Stimulated activated CD8-positive, alpha-beta memory T cell treated with anti-CD3 and anti-CD28 coated beads, Interleukin-7, amount 100 ng/mL, for 4 hours (primary cell): ENCODE measurements at regions not wholly inside any gene's neighbourhood (a gene's known extent, or its start where the extent isn't known, plus 50 kb on each side); places are given as distances from the start of the nearest gene placed in this dataset.
"Not testable (repeated sequence)": the region's sequence is repeated elsewhere in the genome, so short reads cannot be mapped to it uniquely, and the experiment has no call there.

Experiments used
- DNase-seq, 2 donors: peaks; one replicate each; pipeline ENCODE4 v3.0.0-alpha.2; 2020; ENCODE audit warnings: low read depth in 2 of 2

GRCh38 chr3:125645616-125646015 is 50.3 kb upstream of the OSBPL11 start:
- no peak for DNase-seq

- DNase-seq = no peak
Measured at GRCh38 chr3:125646581-125646980, 51.3 kb upstream of the OSBPL11 start.

- DNase-seq = no peak
Measured at GRCh38 chr3:125647318-125648014, 52.2 kb upstream of the OSBPL11 start.

- DNase-seq = no peak
Measured at GRCh38 chr3:125651244-125651643, 55.9 kb upstream of the OSBPL11 start.

GRCh38 chr3:125652349-125652748 is 57.1 kb upstream of the OSBPL11 start:
- DNase-seq = no peak

- DNase-seq = no peak
Measured at GRCh38 chr3:125654526-125654925, 59.2 kb upstream of the OSBPL11 start.

- no peak for DNase-seq
Measured at GRCh38 chr3:125662675-125663074, 67.4 kb upstream of the OSBPL11 start.

GRCh38 chr3:125670352-125670751 is 75.1 kb upstream of the OSBPL11 start:
- no peak for DNase-seq

- no peak for DNase-seq
Measured at GRCh38 chr3:125670945-125671344, 75.6 kb upstream of the OSBPL11 start.

GRCh38 chr3:125671461-125672243 is 76.4 kb upstream of the OSBPL11 start:
- no peak for DNase-seq

GRCh38 chr3:125675791-125676190 is 80.5 kb upstream of the OSBPL11 start:
- no peak for DNase-seq

GRCh38 chr3:125679258-125679657 is 84.0 kb upstream of the OSBPL11 start:
- no peak for DNase-seq

- no peak for DNase-seq
Measured at GRCh38 chr3:125681146-125681545, 85.8 kb upstream of the OSBPL11 start.

GRCh38 chr3:125681906-125682305 is 86.6 kb upstream of the OSBPL11 start:
- not testable (repeated sequence) for DNase-seq

GRCh38 chr3:125682610-125683009 is 87.3 kb upstream of the OSBPL11 start:
- DNase-seq = not testable (repeated sequence)

- DNase-seq = no peak
Measured at GRCh38 chr3:125683067-125683829, 88.0 kb upstream of the OSBPL11 start.

- DNase-seq = no peak
Measured at GRCh38 chr3:125684199-125684598, 88.9 kb upstream of the OSBPL11 start.

GRCh38 chr3:125685741-125686140 is 90.4 kb upstream of the OSBPL11 start:
- not testable (repeated sequence) for DNase-seq

- no peak for DNase-seq
Measured at GRCh38 chr3:125692361-125692760, 97.1 kb upstream of the OSBPL11 start.

GRCh38 chr3:125693887-125694286 is 98.6 kb upstream of the OSBPL11 start:
- DNase-seq = no peak

GRCh38 chr3:125694761-125695294 is 99.5 kb upstream of the OSBPL11 start:
- DNase-seq = no peak

GRCh38 chr3:125695688-125696087 is 100.4 kb upstream of the OSBPL11 start:
- no peak for DNase-seq
